Naive B cell (primary cell): ENCODE measurements at regions not wholly inside any gene's neighbourhood (a gene's known extent, or its start where the extent isn't known, plus 50 kb on each side); places are given as distances from the start of the nearest gene placed in this dataset.

Source experiments
- ATAC-seq, 2 donors: fragments of 150-1000 bp; cut with Tn5 transposase; 2 replicates each; pipeline ENCODE4 v1.10.0; 2021; ENCODE audit warnings: low read depth in 2 of 2, mild to moderate bottlenecking in 2 of 2, moderate library complexity in 2 of 2
- DNase-seq: peaks from one replicate; pipeline ENCODE4 v3.0.0; 2022
- H3K27ac Mint-ChIP-seq, 6 donors: one replicate each; pipeline ENCODE4 v1.8.0; 2020 to 2022; ENCODE audit warnings: mild to moderate bottlenecking in 6 of 6, mixed read lengths in 6 of 6, moderate library complexity in 5 of 6, inconsistent platforms in 2 of 6
- H3K27me3 Mint-ChIP-seq, 3 donors: one replicate each; pipeline ENCODE4 v1.8.0; 2021 to 2022; ENCODE audit warnings: mixed read lengths in 3 of 3, mild to moderate bottlenecking in 1 of 3
- H3K36me3 Mint-ChIP-seq, 2 donors: one replicate each; pipeline ENCODE4 v1.8.0; 2020 to 2022; ENCODE audit warnings: mixed read lengths in 2 of 2, inconsistent platforms in 1 of 2, mild to moderate bottlenecking in 1 of 2
- H3K4me1 Mint-ChIP-seq, 3 donors: one replicate each; pipeline ENCODE4 v1.8.0; 2020 to 2022; ENCODE audit warnings: mixed read lengths in 3 of 3, inconsistent platforms in 1 of 3, mild to moderate bottlenecking in 1 of 3, moderate library complexity in 1 of 3
- H3K4me3 Mint-ChIP-seq, 8 donors: one replicate each; pipeline ENCODE4 v1.8.0; 2020 to 2022; ENCODE audit warnings: mild to moderate bottlenecking in 8 of 8, mixed read lengths in 8 of 8, moderate library complexity in 8 of 8, inconsistent platforms in 2 of 8
- H3K9me3 Mint-ChIP-seq, 7 donors: one replicate each; pipeline ENCODE4 v1.8.0; 2020 to 2022; ENCODE audit warnings: mixed read lengths in 7 of 7, mild to moderate bottlenecking in 5 of 7, inconsistent platforms in 2 of 7, moderate library complexity in 1 of 7

GRCh38 chr6:113690281-113691259, 166.6 kb upstream of the MARCKS start:
- DNase-seq (no peak), ATAC-seq (no peak)
- H3K9me3 Mint-ChIP-seq, result peaks cover 0 to 4% (median 0%) of the 10 kb centered on the region in 7 donors
- H3K4me3 Mint-ChIP-seq, result no peak overlapping the region
- H3K27ac Mint-ChIP-seq, result no peak overlapping the region
- peaks cover 0 to 5% (median 0%) of the 10 kb centered on the region in 3 donors for H3K4me1 Mint-ChIP-seq
- no peaks in the 10 kb centered on the region for H3K27me3 Mint-ChIP-seq
- H3K36me3 Mint-ChIP-seq, result no peaks in the 10 kb centered on the region

DNA sequence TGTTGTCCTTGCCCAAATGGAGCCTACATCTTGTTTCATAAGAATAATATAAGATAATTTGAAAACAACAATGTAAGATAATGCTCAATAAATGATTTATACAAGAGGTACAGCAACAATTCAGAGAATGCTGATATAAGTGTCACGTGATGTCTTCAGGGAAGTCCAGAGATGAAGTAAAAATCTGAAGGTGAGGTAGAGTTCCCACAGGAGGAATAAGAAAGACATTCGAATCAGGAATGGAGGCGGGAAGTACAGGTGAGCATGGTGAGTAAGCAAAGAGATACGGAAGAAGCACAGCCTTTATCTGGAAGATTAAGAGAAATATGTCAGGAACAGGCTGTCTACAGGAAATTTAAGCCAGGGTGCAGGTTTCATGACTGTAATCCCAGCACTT, 165.9 kb upstream of the MARCKS start:
- H3K27ac Mint-ChIP-seq, result no peak overlapping the region
- ATAC-seq (no peak), DNase-seq (no peak)
- H3K9me3 Mint-ChIP-seq, result peaks cover 0 to 4% (median 0%) of the 10 kb centered on the region in 7 donors
- peaks cover 0 to 5% (median 0%) of the 10 kb centered on the region in 3 donors for H3K4me1 Mint-ChIP-seq
- H3K27me3 Mint-ChIP-seq, result no peaks in the 10 kb centered on the region
- H3K36me3 Mint-ChIP-seq, result no peaks in the 10 kb centered on the region
- no peak overlapping the region for H3K4me3 Mint-ChIP-seq

- ATAC-seq (no peak), DNase-seq (no peak)
- peaks cover 0 to 9% (median 0%) of the 10 kb centered on the region in 3 donors for H3K4me1 Mint-ChIP-seq
- no peak overlapping the region for H3K4me3 Mint-ChIP-seq
- H3K36me3 Mint-ChIP-seq, result no peaks in the 10 kb centered on the region
- H3K27me3 Mint-ChIP-seq, result no peaks in the 10 kb centered on the region
- peaks cover 0 to 4% (median 0%) of the 10 kb centered on the region in 7 donors for H3K9me3 Mint-ChIP-seq
- H3K27ac Mint-ChIP-seq, result peak overlapping the region in 1 of 6 donors; percentile 24
Measured at GRCh38 chr6:113693851-113694250, 163.3 kb upstream of the MARCKS start.

DNA sequence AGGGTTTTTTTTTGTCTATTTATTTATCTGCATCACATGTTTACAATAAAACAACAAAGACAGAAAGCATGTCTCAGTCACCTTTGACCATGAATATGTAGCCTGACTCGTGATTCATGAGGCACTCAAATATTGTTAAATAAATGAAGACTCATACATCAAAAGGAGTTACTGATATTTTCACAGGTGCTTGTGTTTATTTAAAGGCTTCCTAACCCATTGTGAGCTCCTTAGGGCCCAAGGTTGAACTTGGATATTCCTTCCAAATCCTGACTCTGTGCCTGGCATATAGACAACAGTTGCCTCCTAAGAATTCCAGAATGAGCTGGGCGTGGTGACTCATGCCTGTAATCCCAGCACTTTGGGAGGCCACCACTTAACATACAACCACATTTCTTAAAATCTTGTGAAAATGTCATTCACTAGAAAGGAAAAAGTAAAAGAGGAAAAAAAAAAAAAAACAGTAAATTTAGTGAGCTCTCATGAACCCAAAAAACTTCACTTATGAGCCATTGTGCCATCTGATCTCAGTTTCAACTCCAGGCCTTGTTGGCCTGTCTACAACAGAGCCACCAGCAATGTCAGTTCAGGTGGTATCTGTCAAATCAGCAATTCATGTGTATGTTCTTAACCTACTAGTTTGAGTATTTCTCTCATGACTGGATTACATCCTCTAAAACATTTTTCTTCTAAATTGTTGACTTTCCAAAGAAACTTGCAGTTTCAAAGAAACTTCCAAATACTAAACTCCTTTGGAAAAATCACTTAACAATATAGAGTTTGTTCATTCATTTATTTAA, 162.7 kb upstream of the MARCKS start:
- H3K9me3 Mint-ChIP-seq, result peaks cover 0 to 4% (median 0%) of the 10 kb centered on the region in 7 donors
- no peaks in the 10 kb centered on the region for H3K36me3 Mint-ChIP-seq
- H3K4me3 Mint-ChIP-seq, result no peak overlapping the region
- ATAC-seq (no peak), DNase-seq (no peak)
- H3K4me1 Mint-ChIP-seq, result peaks cover 0 to 9% (median 0%) of the 10 kb centered on the region in 3 donors
- no peaks in the 10 kb centered on the region for H3K27me3 Mint-ChIP-seq
- peak overlapping the region in 1 of 6 donors; percentile 71 for H3K27ac Mint-ChIP-seq

DNA sequence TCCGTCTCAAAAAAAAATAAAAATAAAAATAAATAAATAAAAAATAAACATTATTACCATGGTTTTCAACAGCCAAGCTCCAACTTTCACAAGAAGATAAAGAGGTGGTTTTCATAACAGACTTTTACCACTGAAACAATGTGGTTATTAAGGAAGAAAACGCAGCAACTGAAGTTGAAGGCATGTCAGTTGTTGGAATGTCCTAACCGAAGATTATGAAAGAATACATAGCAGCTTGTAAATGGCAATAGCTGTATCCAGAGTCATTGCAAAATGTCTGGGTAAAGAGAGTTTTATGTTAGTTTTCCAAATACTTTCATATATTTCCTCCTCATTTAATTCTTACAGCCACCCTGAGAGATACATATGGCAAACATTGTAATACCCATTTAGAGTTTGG, 161.6 kb upstream of the MARCKS start:
- H3K4me1 Mint-ChIP-seq, result peaks cover 0 to 4% (median 0%) of the 10 kb centered on the region in 3 donors
- H3K36me3 Mint-ChIP-seq, result no peaks in the 10 kb centered on the region
- H3K27me3 Mint-ChIP-seq, result no peaks in the 10 kb centered on the region
- no peak overlapping the region for H3K27ac Mint-ChIP-seq
- DNase-seq (no peak), ATAC-seq (no peak)
- H3K9me3 Mint-ChIP-seq, result peaks cover 0 to 4% (median 0%) of the 10 kb centered on the region in 7 donors
- no peak overlapping the region for H3K4me3 Mint-ChIP-seq

- DNase-seq, result no peak
- Mint-ChIP-seq H3K4me3 (no peak overlapping the region), H3K9me3 (no peaks in the 10 kb centered on the region), H3K4me1 (peaks cover 0 to 4% (median 0%) of the 10 kb centered on the region in 3 donors), H3K27me3 (no peaks in the 10 kb centered on the region), H3K36me3 (no peaks in the 10 kb centered on the region), H3K27ac (no peak overlapping the region)
- ATAC-seq, result no peak
Measured at GRCh38 chr6:113696960-113697359, 160.2 kb upstream of the MARCKS start.

GRCh38 chr6:113697632-113698410, 159.3 kb upstream of the MARCKS start:
- Mint-ChIP-seq H3K36me3 (peaks cover 0 to 6% of the 10 kb centered on the region in 2 donors), H3K4me3 (no peak overlapping the region), H3K4me1 (peaks cover 0 to 4% (median 4%) of the 10 kb centered on the region in 3 donors), H3K9me3 (peaks cover 0 to 5% (median 0%) of the 10 kb centered on the region in 7 donors), H3K27me3 (no peaks in the 10 kb centered on the region), H3K27ac (no peak overlapping the region)
- DNase-seq (no peak), ATAC-seq (peak in 1 of 2 donors; percentile 49)

DNA sequence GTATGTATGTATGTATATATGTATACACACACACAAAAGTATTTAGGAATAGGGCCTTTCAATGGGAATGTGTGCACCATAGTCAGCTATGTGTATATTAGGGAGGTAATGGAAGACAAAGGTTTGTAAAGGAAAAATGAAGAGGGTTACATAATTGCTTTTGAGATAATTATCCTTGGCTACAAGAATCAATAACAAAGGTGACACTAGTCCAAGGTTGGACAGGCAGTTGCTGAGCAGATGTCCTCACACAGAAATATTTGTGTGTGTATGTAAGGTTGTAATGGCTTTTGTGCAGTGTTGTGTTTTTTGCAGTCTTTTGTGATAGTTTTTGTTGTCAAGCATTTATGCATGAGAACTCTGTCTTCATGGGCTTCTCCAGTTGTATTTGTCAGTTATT, 157.9 kb upstream of the MARCKS start:
- Mint-ChIP-seq H3K4me3 (no peak overlapping the region), H3K36me3 (peaks cover 0 to 7% of the 10 kb centered on the region in 2 donors), H3K9me3 (peaks cover 0 to 5% (median 0%) of the 10 kb centered on the region in 7 donors), H3K4me1 (peaks cover 0 to 4% (median 4%) of the 10 kb centered on the region in 3 donors), H3K27ac (no peak overlapping the region), H3K27me3 (no peaks in the 10 kb centered on the region)
- DNase-seq (no peak), ATAC-seq (no peak)

DNA sequence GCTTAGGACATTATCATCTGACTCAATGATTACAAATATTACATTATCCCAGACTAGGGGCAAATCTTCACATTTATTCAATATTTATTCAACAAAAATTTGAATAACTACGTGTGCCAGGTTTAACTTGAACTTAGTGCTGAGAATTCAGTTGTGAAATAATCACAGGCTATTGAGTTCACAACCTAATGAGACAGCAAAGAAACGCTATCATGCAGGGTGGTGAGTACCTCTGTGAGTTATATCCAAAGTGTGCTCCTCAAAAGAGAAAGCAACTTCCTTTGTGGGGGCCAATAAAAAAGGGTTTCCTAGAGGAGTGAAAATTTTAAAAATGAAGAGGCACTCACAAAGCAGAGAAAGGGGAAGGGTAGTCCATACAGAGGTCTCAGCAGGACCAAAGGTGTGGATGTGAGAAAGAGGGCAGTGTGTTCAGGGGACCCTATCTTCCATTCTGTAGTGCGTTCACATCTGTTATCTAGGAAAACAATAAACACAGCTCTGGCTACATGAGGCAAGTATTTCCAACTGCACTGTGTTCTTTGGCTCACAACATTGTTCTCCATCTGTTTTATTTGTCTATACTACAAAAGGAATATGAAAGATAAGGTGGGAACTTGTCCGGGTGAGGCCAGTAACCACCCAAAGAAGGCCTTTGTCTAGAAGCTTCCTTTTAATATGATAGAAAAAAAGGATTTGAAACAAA, 155.4 kb upstream of the MARCKS start:
- peaks cover 0 to 5% (median 0%) of the 10 kb centered on the region in 7 donors for H3K9me3 Mint-ChIP-seq
- H3K4me3 Mint-ChIP-seq, result no peak overlapping the region
- H3K27ac Mint-ChIP-seq, result no peak overlapping the region
- peaks cover 0 to 7% of the 10 kb centered on the region in 2 donors for H3K36me3 Mint-ChIP-seq
- ATAC-seq, result no peak
- no peaks in the 10 kb centered on the region for H3K27me3 Mint-ChIP-seq
- no peak for DNase-seq
- H3K4me1 Mint-ChIP-seq, result peaks cover 0 to 4% (median 4%) of the 10 kb centered on the region in 3 donors

DNA sequence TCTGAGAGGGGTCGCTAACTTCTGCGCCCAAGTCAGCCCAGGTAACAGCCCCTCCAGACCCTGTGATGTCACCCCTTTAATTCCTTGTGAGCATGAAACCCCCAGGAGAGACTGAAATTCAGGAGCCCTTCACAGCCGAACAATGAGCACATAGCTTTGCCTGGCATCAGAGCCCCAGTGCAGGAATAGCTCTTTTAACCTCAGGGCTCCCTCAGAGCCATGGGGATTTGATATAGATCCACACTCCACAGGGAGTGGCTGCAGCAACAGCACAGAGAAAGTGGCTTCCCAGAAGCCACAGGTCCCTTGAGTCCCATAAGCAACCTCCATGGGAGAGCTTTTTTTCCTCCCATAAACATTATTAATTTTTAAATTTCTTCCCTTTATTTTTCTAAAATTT, 150.0 kb upstream of the MARCKS start:
- Mint-ChIP-seq H3K9me3 (peaks cover 0 to 5% (median 0%) of the 10 kb centered on the region in 7 donors), H3K4me3 (no peak overlapping the region), H3K27ac (peak overlapping the region in 1 of 6 donors; percentile 70), H3K27me3 (no peaks in the 10 kb centered on the region), H3K36me3 (peaks cover 0 to 6% of the 10 kb centered on the region in 2 donors), H3K4me1 (peaks cover 0 to 4% (median 0%) of the 10 kb centered on the region in 3 donors)
- no peak for DNase-seq
- ATAC-seq, result no peak

- Mint-ChIP-seq H3K4me3 (no peak overlapping the region), H3K4me1 (no peaks in the 10 kb centered on the region), H3K27me3 (peaks cover 0 to under 1% (median 0%) of the 10 kb centered on the region in 3 donors), H3K27ac (no peak overlapping the region), H3K9me3 (no peaks in the 10 kb centered on the region), H3K36me3 (no peaks in the 10 kb centered on the region)
- DNase-seq (no peak), ATAC-seq (no peak)
Measured at GRCh38 chr6:113709936-113710509, 147.1 kb upstream of the MARCKS start.

DNA sequence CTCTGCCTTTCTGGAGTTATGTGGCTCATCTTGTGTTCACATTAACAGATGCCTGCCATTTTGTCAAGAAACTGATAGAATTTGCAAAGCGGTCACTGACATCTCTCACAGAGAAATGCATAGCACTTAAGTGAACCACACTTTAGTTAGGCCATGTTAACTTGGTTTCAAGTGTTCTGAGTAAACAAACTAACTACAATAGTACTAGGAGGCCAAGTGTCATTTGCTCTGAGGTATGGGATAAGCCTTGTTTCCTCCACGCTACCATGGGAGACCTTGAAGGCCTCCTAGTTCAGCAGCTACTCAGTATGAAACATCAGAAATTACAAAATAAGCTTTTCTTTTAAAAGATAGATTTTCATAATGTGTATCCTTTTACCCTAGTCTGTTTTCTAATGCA, 143.5 kb upstream of the MARCKS start:
- Mint-ChIP-seq H3K27me3 (peaks cover 0 to 5% (median 0%) of the 10 kb centered on the region in 3 donors), H3K9me3 (no peaks in the 10 kb centered on the region), H3K4me3 (no peak overlapping the region), H3K27ac (no peak overlapping the region), H3K36me3 (no peaks in the 10 kb centered on the region), H3K4me1 (peaks cover 0 to 4% (median 0%) of the 10 kb centered on the region in 3 donors)
- no peak for ATAC-seq
- DNase-seq, result no peak
